Osteoblast (primary cell): ENCODE measurements at regions not wholly inside any gene's neighbourhood (a gene's known extent, or its start where the extent isn't known, plus 50 kb on each side); places are given as distances from the start of the nearest gene placed in this dataset.

Source experiments
- DNase-seq: peaks from one replicate; pipeline ENCODE4 v3.0.0; 2011; ENCODE audit warnings: low spot score, mixed read lengths; ENCODE audit not compliant: insufficient read length; ENCODE audit errors: missing footprints
- H2AFZ ChIP-seq: 2 replicates; pipeline ENCODE4 v1.6.0; 2011; ENCODE audit warnings: mild to moderate bottlenecking, low read length
- H3K27ac ChIP-seq: 2 replicates; pipeline ENCODE4 v1.5.1; 2011; ENCODE audit warnings: mild to moderate bottlenecking, low read depth, low read length, moderate library complexity
- H3K27me3 ChIP-seq: 2 replicates; pipeline ENCODE4 v1.6.0; 2012; ENCODE audit warnings: mild to moderate bottlenecking, control low read depth, inconsistent platforms, low read length, moderate library complexity; ENCODE audit not compliant: insufficient read depth
- H3K36me3 ChIP-seq: 2 replicates; pipeline ENCODE4 v1.5.1; 2011; ENCODE audit warnings: mild to moderate bottlenecking, low read length, control low read depth, moderate library complexity; ENCODE audit not compliant: insufficient read depth
- H3K4me1 ChIP-seq: 2 replicates; pipeline ENCODE4 v1.5.1; 2011; ENCODE audit warnings: mild to moderate bottlenecking, low read length, control low read depth, moderate library complexity; ENCODE audit not compliant: insufficient read depth
- H3K4me2 ChIP-seq: 2 replicates; pipeline ENCODE4 v1.6.0; 2011; ENCODE audit warnings: mild to moderate bottlenecking, low read length; ENCODE audit not compliant: insufficient read depth
- H3K4me3 ChIP-seq: fragments of 200-600 bp; sonication (generic); 3 replicates; pipeline ENCODE4 v1.5.1; 2012; ENCODE audit warnings: mild to moderate bottlenecking, low read length, inconsistent platforms; ENCODE audit not compliant: insufficient read depth
- H3K79me2 ChIP-seq: 2 replicates; pipeline ENCODE4 v1.6.0; 2012; ENCODE audit warnings: mild to moderate bottlenecking, low read length, control low read depth, inconsistent platforms; ENCODE audit not compliant: insufficient read depth
- H3K9me3 ChIP-seq: 2 replicates; pipeline ENCODE4 v1.5.1; 2011; ENCODE audit warnings: low read depth, low read length, control low read depth
- H4K20me1 ChIP-seq: 2 replicates; pipeline ENCODE4 v1.6.0; 2012; ENCODE audit warnings: mild to moderate bottlenecking, low read length, control low read depth; ENCODE audit not compliant: insufficient read depth
- CTCF ChIP-seq: IDR thresholded peaks from 2 replicates; pipeline ENCODE4 v1.5.1; 2011; ENCODE audit warnings: mild to moderate bottlenecking, low read depth, low read length, moderate library complexity; ENCODE audit errors: extremely low read depth

- no peak overlapping the region for H3K4me3 ChIP-seq
- no peak for DNase-seq
- H3K27me3 ChIP-seq: no peaks in the 10 kb centered on the region
- H2AFZ ChIP-seq: no peak overlapping the region
- no peaks in the 10 kb centered on the region for H3K36me3 ChIP-seq
- TF ChIP-seq CTCF: no peak
- no peaks in the 10 kb centered on the region for H3K79me2 ChIP-seq
- no peaks in the 10 kb centered on the region for H3K4me1 ChIP-seq
- H4K20me1 ChIP-seq: no peaks in the 10 kb centered on the region
- H3K27ac ChIP-seq: no peak overlapping the region
- H3K4me2 ChIP-seq: no peak overlapping the region
- H3K9me3 ChIP-seq: no peaks in the 10 kb centered on the region
Measured at GRCh38 chr18:65288908-65289307, 461.9 kb upstream of the CDH7 start.

- Histone ChIP-seq H2AFZ (no peak overlapping the region), H3K27ac (no peak overlapping the region), H4K20me1 (no peaks in the 10 kb centered on the region), H3K4me3 (no peak overlapping the region), H3K79me2 (no peaks in the 10 kb centered on the region), H3K9me3 (no peaks in the 10 kb centered on the region), H3K4me2 (no peak overlapping the region), H3K4me1 (no peaks in the 10 kb centered on the region), H3K27me3 (no peaks in the 10 kb centered on the region), H3K36me3 (no peaks in the 10 kb centered on the region)
- DNase-seq: no peak
- TF ChIP-seq CTCF: no peak
Measured at GRCh38 chr18:65287652-65288051, 463.2 kb upstream of the CDH7 start.

GRCh38 chr18:65282096-65282495 lies 468.7 kb upstream of the CDH7 start:
- Histone ChIP-seq H3K4me2 (no peak overlapping the region), H3K27me3 (no peaks in the 10 kb centered on the region), H3K4me1 (no peaks in the 10 kb centered on the region), H3K27ac (no peak overlapping the region), H4K20me1 (no peaks in the 10 kb centered on the region), H3K36me3 (no peaks in the 10 kb centered on the region), H3K4me3 (no peak overlapping the region), H3K9me3 (no peaks in the 10 kb centered on the region), H3K79me2 (no peaks in the 10 kb centered on the region), H2AFZ (no peak overlapping the region)
- TF ChIP-seq CTCF: no peak
- DNase-seq: no peak

GRCh38 chr18:65279668-65280305 lies 471.0 kb upstream of the CDH7 start:
- Histone ChIP-seq H2AFZ (no peak overlapping the region), H3K4me1 (no peaks in the 10 kb centered on the region), H3K27ac (no peak overlapping the region), H3K79me2 (no peaks in the 10 kb centered on the region), H4K20me1 (no peaks in the 10 kb centered on the region), H3K4me3 (no peak overlapping the region), H3K27me3 (no peaks in the 10 kb centered on the region), H3K9me3 (no peaks in the 10 kb centered on the region), H3K36me3 (no peaks in the 10 kb centered on the region), H3K4me2 (no peak overlapping the region)
- no peak for TF ChIP-seq CTCF
- DNase-seq: no peak
